ENCODE measurements at regions not wholly inside any gene's neighbourhood (a gene's known extent, or its start where the extent isn't known, plus 50 kb on each side); places are given as distances from the start of the nearest gene placed in this dataset.

DNA sequence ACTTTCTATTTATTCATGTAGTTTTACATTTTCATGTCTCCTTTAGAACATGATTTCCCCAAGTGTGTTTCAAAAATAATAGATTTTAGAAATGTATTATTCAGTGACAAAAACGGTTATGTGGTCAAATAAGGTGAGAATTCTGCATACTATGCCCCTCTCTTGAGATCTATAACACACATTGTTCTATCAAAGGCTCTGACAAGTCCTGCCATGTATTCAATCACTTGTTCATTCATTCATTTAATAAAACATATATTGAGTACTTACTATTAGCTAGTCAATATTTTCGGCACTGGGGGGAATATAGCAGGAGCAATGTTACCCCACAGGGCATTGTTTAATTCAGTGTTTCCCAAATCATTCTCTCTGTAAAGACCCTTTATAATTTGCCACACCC is 58.4 kb upstream of the FGF13 start:
- no peak for ATAC-seq
- H3K4me1 ChIP-seq (ENCODE audit: insufficient read depth): no peaks in the 10 kb centered on the region; the same call in 1 of the 2 replicates
- no peaks in the 10 kb centered on the region for H3K36me3 ChIP-seq (ENCODE audit: insufficient read depth)
- DNase-seq (ENCODE audit: low spot score): no peak
- H4K20me1 ChIP-seq (replicated peaks; ENCODE audit: insufficient read depth): no peaks in the 10 kb centered on the region
- H3K27ac ChIP-seq (ENCODE audit: low read depth): no peak overlapping the region
- TF ChIP-seq STAT1 (IDR thresholded peaks at IDR 0.05; ENCODE audit: unreplicated experiment) (no peak), NANOG (IDR thresholded peaks at IDR 0.05; ENCODE audit: borderline replicate concordance) (no peak), CREB1 (CRISPR knock-in tag; IDR thresholded peaks at IDR 0.05; ENCODE audit: low read depth) (no peak), ZNF331 (CRISPR knock-in tag; IDR thresholded peaks at IDR 0.05; ENCODE audit: low read depth) (no peak), POLR2AphosphoS5 (IDR thresholded peaks at IDR 0.05; ENCODE audit: low read depth) (no peak), EZH2 (IDR thresholded peaks at IDR 0.05; ENCODE audit: low read depth, unreplicated experiment) (no peak), REST (IDR thresholded peaks at IDR 0.05; ENCODE audit: unreplicated experiment) (no peak), ETS1 (IDR thresholded peaks at IDR 0.05) (no peak), ZNF114 (CRISPR knock-in tag; IDR thresholded peaks at IDR 0.05) (no peak), JUNB (IDR thresholded peaks at IDR 0.05; ENCODE audit: unreplicated experiment) (no peak), EZH2phosphoT487 (IDR thresholded peaks at IDR 0.05; ENCODE audit: unreplicated experiment) (no peak)
- TF ChIP-seq, protein P1, sequence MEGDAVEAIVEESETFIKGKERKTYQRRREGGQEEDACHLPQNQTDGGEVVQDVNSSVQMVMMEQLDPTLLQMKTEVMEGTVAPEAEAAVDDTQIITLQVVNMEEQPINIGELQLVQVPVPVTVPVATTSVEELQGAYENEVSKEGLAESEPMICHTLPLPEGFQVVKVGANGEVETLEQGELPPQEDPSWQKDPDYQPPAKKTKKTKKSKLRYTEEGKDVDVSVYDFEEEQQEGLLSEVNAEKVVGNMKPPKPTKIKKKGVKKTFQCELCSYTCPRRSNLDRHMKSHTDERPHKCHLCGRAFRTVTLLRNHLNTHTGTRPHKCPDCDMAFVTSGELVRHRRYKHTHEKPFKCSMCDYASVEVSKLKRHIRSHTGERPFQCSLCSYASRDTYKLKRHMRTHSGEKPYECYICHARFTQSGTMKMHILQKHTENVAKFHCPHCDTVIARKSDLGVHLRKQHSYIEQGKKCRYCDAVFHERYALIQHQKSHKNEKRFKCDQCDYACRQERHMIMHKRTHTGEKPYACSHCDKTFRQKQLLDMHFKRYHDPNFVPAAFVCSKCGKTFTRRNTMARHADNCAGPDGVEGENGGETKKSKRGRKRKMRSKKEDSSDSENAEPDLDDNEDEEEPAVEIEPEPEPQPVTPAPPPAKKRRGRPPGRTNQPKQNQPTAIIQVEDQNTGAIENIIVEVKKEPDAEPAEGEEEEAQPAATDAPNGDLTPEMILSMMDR (conservative IDR thresholded peaks at IDR 0.05; ENCODE audit: low read depth in 2 of 2): no peak
- TF ChIP-seq, protein P2, sequence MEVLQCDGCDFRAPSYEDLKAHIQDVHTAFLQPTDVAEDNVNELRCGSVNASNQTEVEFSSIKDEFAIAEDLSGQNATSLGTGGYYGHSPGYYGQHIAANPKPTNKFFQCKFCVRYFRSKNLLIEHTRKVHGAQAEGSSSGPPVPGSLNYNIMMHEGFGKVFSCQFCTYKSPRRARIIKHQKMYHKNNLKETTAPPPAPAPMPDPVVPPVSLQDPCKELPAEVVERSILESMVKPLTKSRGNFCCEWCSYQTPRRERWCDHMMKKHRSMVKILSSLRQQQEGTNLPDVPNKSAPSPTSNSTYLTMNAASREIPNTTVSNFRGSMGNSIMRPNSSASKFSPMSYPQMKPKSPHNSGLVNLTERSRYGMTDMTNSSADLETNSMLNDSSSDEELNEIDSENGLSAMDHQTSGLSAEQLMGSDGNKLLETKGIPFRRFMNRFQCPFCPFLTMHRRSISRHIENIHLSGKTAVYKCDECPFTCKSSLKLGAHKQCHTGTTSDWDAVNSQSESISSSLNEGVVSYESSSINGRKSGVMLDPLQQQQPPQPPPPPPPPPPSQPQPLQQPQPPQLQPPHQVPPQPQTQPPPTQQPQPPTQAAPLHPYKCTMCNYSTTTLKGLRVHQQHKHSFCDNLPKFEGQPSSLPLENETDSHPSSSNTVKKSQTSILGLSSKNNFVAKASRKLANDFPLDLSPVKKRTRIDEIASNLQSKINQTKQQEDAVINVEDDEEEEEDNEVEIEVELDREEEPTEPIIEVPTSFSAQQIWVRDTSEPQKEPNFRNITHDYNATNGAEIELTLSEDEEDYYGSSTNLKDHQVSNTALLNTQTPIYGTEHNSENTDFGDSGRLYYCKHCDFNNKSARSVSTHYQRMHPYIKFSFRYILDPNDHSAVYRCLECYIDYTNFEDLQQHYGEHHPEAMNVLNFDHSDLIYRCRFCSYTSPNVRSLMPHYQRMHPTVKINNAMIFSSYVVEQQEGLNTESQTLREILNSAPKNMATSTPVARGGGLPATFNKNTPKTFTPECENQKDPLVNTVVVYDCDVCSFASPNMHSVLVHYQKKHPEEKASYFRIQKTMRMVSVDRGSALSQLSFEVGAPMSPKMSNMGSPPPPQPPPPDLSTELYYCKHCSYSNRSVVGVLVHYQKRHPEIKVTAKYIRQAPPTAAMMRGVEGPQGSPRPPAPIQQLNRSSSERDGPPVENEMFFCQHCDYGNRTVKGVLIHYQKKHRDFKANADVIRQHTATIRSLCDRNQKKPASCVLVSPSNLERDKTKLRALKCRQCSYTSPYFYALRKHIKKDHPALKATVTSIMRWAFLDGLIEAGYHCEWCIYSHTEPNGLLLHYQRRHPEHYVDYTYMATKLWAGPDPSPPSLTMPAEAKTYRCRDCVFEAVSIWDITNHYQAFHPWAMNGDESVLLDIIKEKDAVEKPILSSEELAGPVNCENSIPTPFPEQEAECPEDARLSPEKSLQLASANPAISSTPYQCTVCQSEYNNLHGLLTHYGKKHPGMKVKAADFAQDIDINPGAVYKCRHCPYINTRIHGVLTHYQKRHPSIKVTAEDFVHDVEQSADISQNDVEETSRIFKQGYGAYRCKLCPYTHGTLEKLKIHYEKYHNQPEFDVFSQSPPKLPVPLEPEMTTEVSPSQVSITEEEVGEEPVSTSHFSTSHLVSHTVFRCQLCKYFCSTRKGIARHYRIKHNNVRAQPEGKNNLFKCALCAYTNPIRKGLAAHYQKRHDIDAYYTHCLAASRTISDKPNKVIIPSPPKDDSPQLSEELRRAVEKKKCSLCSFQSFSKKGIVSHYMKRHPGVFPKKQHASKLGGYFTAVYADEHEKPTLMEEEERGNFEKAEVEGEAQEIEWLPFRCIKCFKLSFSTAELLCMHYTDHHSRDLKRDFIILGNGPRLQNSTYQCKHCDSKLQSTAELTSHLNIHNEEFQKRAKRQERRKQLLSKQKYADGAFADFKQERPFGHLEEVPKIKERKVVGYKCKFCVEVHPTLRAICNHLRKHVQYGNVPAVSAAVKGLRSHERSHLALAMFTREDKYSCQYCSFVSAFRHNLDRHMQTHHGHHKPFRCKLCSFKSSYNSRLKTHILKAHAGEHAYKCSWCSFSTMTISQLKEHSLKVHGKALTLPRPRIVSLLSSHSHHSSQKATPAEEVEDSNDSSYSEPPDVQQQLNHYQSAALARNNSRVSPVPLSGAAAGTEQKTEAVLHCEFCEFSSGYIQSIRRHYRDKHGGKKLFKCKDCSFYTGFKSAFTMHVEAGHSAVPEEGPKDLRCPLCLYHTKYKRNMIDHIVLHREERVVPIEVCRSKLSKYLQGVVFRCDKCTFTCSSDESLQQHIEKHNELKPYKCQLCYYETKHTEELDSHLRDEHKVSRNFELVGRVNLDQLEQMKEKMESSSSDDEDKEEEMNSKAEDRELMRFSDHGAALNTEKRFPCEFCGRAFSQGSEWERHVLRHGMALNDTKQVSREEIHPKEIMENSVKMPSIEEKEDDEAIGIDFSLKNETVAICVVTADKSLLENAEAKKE (CRISPR knock-in tag; IDR thresholded peaks at IDR 0.05): no peak
- no peaks in the 10 kb centered on the region for H3F3A ChIP-seq (replicated peaks; ENCODE audit: low read depth)
- peaks cover 2% of the 10 kb centered on the region; the same call in 2 of the 3 replicates for H3K4me1 Mint-ChIP-seq
- no peak overlapping the region for H3K4me3 ChIP-seq
- no peaks in the 10 kb centered on the region for H3K79me2 ChIP-seq (replicated peaks; ENCODE audit: insufficient read depth)
- H3K4me3 Mint-ChIP-seq: no peak overlapping the region
- H3K27me3 Mint-ChIP-seq (ENCODE audit: insufficient read depth, low read depth, poor library complexity): peaks cover 1% of the 10 kb centered on the region
- no peak overlapping the region for H3K4me2 ChIP-seq
- no peaks in the 10 kb centered on the region for H3K27me3 ChIP-seq (ENCODE audit: insufficient read depth)
- no peaks in the 10 kb centered on the region for H3K9me3 Mint-ChIP-seq
- no peaks in the 10 kb centered on the region for H3K9me2 ChIP-seq (ENCODE audit: insufficient read depth)
- H3K27ac Mint-ChIP-seq: no peak overlapping the region
- H2AFZ ChIP-seq: no peak overlapping the region
- H3K36me3 Mint-ChIP-seq (ENCODE audit: low read depth): no peaks in the 10 kb centered on the region
